OCI-LY3 (cell line): ENCODE measurements at regions not wholly inside any gene's neighbourhood (a gene's known extent, or its start where the extent isn't known, plus 50 kb on each side); places are given as distances from the start of the nearest gene placed in this dataset.
"Not testable (repeated sequence)": the region's sequence is repeated elsewhere in the genome, so short reads cannot be mapped to it uniquely, and the experiment has no call there.

ENCODE experiments used
- H2AFZ ChIP-seq: fragments of 200-600, 300-600 bp; shearing (Covaris generic); 2 replicates; pipeline ENCODE4 v1.6.0; 2014; ENCODE audit warnings: antibody characterized with exemption, low read depth, low read length
- H3K27ac ChIP-seq: fragments of 200-600, 300-600 bp; sonication (generic); 2 replicates; pipeline ENCODE4 v1.5.1; 2014; ENCODE audit warnings: mild to moderate bottlenecking, low read length, moderate library complexity, mixed read lengths
- H3K27me3 ChIP-seq: fragments of 200-600, 300-600 bp; sonication (generic); 2 replicates; pipeline ENCODE4 v1.6.1; 2014; ENCODE audit warnings: low read depth, low read length, mixed read lengths
- H3K36me3 ChIP-seq: fragments of 200-600, 300-600 bp; sonication (generic); replicated peaks from 2 replicates; pipeline ENCODE3; 2014; ENCODE audit warnings: low read depth, low read length, mixed read lengths
- H3K4me1 ChIP-seq: fragments of 300-600, 200-600 bp; sonication (generic); 2 replicates; pipeline ENCODE4 v1.6.1; 2014; ENCODE audit warnings: low read length, mixed read lengths
- H3K4me2 ChIP-seq: fragments of 200-600, 300-600 bp; sonication (generic); 2 replicates; pipeline ENCODE4 v1.6.1; 2014; ENCODE audit warnings: low read length, mixed read lengths
- H3K4me3 ChIP-seq: fragments of 300-600, 200-600 bp; sonication (generic); 2 replicates; pipeline ENCODE4 v1.5.1; 2014; ENCODE audit warnings: antibody characterized with exemption, mild to moderate bottlenecking, low read length, moderate library complexity
- H3K79me2 ChIP-seq: fragments of 300-600, 200-600 bp; shearing (Covaris generic); 2 replicates; pipeline ENCODE4 v1.6.1; 2014; ENCODE audit warnings: mild to moderate bottlenecking, low read length, mixed read lengths
- H3K9ac ChIP-seq: fragments of 300-600, 200-600 bp; shearing (Covaris generic); 2 replicates; pipeline ENCODE4 v1.6.0; 2014; ENCODE audit warnings: mild to moderate bottlenecking, low read length, moderate library complexity
- H3K9me3 ChIP-seq: fragments of 200-600, 300-600 bp; shearing (Covaris generic); 2 replicates; pipeline ENCODE4 v1.6.1; 2014; ENCODE audit warnings: low read length, mixed read lengths; ENCODE audit not compliant: insufficient read depth
- H4K20me1 ChIP-seq: fragments of 200-600, 300-600 bp; sonication (generic); 2 replicates; pipeline ENCODE4 v1.6.1; 2016; ENCODE audit warnings: low read length, mixed read lengths; ENCODE audit not compliant: insufficient read depth
- CTCF ChIP-seq: fragments of 200-600, 300-600 bp; sonication (generic); IDR thresholded peaks from 2 replicates; pipeline ENCODE4 v1.5.1; 2014; ENCODE audit warnings: antibody characterized with exemption, low read length, low read depth
- EZH2phosphoT487 ChIP-seq: fragments of 200-600 bp; shearing (Covaris generic); IDR thresholded peaks from 2 replicates; pipeline ENCODE4 v1.6.1; 2018; ENCODE audit warnings: antibody characterized with exemption, mixed run types, low read depth

- Histone ChIP-seq H3K9me3 (no peaks in the 10 kb centered on the region), H3K4me3 (no peak overlapping the region), H3K4me1 (no peaks in the 10 kb centered on the region), H3K27me3 (no peaks in the 10 kb centered on the region), H3K27ac (no peak overlapping the region), H3K4me2 (no peak overlapping the region), H4K20me1 (no peaks in the 10 kb centered on the region), H2AFZ (no peak overlapping the region), H3K36me3 (no peaks in the 10 kb centered on the region), H3K79me2 (no peaks in the 10 kb centered on the region), H3K9ac (no peak overlapping the region)
- TF ChIP-seq CTCF (no peak), EZH2phosphoT487 (no peak)
Measured at GRCh38 chr4:165560941-165561340, 182.1 kb downstream of the CPE start.

GRCh38 chr4:165563851-165564250 lies 185.0 kb downstream of the CPE start:
- H3K9ac ChIP-seq, result no peak overlapping the region
- H3K27me3 ChIP-seq, result no peaks in the 10 kb centered on the region
- no peak overlapping the region for H3K4me3 ChIP-seq
- H3K27ac ChIP-seq, result no peak overlapping the region
- no peak overlapping the region for H3K4me2 ChIP-seq
- no peaks in the 10 kb centered on the region for H4K20me1 ChIP-seq
- H2AFZ ChIP-seq, result no peak overlapping the region
- no peaks in the 10 kb centered on the region for H3K79me2 ChIP-seq
- H3K36me3 ChIP-seq, result no peaks in the 10 kb centered on the region
- no peak for TF ChIP-seq CTCF
- no peaks in the 10 kb centered on the region for H3K9me3 ChIP-seq
- no peaks in the 10 kb centered on the region for H3K4me1 ChIP-seq

GRCh38 chr4:165569031-165569430 lies 190.2 kb downstream of the CPE start:
- H3K4me1 ChIP-seq, result no peaks in the 10 kb centered on the region
- H4K20me1 ChIP-seq, result no peaks in the 10 kb centered on the region
- no peak overlapping the region for H3K4me2 ChIP-seq
- H3K4me3 ChIP-seq, result no peak overlapping the region
- no peaks in the 10 kb centered on the region for H3K9me3 ChIP-seq
- no peak overlapping the region for H3K9ac ChIP-seq
- no peak overlapping the region for H2AFZ ChIP-seq
- TF ChIP-seq EZH2phosphoT487, result no peak
- TF ChIP-seq CTCF, result no peak
- H3K79me2 ChIP-seq, result no peaks in the 10 kb centered on the region
- no peak overlapping the region for H3K27ac ChIP-seq
- H3K36me3 ChIP-seq, result no peaks in the 10 kb centered on the region
- H3K27me3 ChIP-seq, result no peaks in the 10 kb centered on the region

GRCh38 chr4:165571476-165571875 lies 192.7 kb downstream of the CPE start:
- not testable (repeated sequence) for H3K27me3 ChIP-seq, H3K27ac ChIP-seq, H4K20me1 ChIP-seq, H3K9ac ChIP-seq, H3K4me1 ChIP-seq, H3K4me3 ChIP-seq, H2AFZ ChIP-seq, H3K79me2 ChIP-seq, H3K9me3 ChIP-seq, H3K4me2 ChIP-seq, H3K36me3 ChIP-seq

- Histone ChIP-seq H3K27me3 (no peaks in the 10 kb centered on the region), H3K27ac (no peak overlapping the region), H3K79me2 (no peaks in the 10 kb centered on the region), H3K4me2 (no peak overlapping the region), H2AFZ (peak overlapping the region; percentile 54), H3K4me1 (peaks cover 4% of the 10 kb centered on the region; the same call in 1 of the 2 replicates), H4K20me1 (no peaks in the 10 kb centered on the region), H3K36me3 (no peaks in the 10 kb centered on the region), H3K4me3 (no peak overlapping the region), H3K9me3 (no peaks in the 10 kb centered on the region), H3K9ac (no peak overlapping the region)
- no peak for TF ChIP-seq EZH2phosphoT487
- TF ChIP-seq CTCF, result no peak
Measured at GRCh38 chr4:165580351-165580905, 201.6 kb downstream of the CPE start.
